C4-2B (cell line): ENCODE measurements at regions not wholly inside any gene's neighbourhood (a gene's known extent, or its start where the extent isn't known, plus 50 kb on each side); places are given as distances from the start of the nearest gene placed in this dataset.

Source experiments
- H3K27ac ChIP-seq: fragments of 450-650 bp; 2 replicates; pipeline ENCODE4 v1.5.1; 2017
- ZFX ChIP-seq: fragments of 450-650 bp; IDR thresholded peaks from 2 replicates; pipeline ENCODE4 v1.6.1; 2017
- TF ChIP-seq, protein P1 (sequence below): fragments of 450-650 bp; conservative IDR thresholded peaks from 2 replicates; pipeline ENCODE4 v1.5.1; 2017; ENCODE audit warnings: mild to moderate bottlenecking

DNA sequence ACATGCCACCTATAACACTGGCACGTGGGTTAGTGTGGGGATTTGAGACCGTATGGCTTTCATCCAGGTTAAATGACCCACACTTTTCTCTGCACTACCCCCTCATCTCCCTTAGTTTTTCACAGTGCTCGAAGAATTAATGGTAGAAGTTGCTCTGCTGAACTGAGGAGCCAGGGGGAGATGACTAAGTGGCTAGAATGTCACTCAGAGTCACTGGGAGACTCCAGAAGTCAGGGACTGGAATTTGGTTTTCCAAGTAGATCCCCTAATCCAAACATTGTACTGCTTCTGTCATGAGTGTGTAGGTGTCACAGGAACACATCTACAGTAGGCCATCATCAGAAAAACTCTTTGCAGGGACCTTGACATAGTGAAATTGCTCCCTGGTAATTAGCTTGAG is 181.0 kb upstream of the RASGRP1 start:
- TF ChIP-seq, protein P1, sequence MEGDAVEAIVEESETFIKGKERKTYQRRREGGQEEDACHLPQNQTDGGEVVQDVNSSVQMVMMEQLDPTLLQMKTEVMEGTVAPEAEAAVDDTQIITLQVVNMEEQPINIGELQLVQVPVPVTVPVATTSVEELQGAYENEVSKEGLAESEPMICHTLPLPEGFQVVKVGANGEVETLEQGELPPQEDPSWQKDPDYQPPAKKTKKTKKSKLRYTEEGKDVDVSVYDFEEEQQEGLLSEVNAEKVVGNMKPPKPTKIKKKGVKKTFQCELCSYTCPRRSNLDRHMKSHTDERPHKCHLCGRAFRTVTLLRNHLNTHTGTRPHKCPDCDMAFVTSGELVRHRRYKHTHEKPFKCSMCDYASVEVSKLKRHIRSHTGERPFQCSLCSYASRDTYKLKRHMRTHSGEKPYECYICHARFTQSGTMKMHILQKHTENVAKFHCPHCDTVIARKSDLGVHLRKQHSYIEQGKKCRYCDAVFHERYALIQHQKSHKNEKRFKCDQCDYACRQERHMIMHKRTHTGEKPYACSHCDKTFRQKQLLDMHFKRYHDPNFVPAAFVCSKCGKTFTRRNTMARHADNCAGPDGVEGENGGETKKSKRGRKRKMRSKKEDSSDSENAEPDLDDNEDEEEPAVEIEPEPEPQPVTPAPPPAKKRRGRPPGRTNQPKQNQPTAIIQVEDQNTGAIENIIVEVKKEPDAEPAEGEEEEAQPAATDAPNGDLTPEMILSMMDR, result no peak
- no peak for TF ChIP-seq ZFX
- H3K27ac ChIP-seq, result no peak overlapping the region

- H3K27ac ChIP-seq, result no peak overlapping the region
- TF ChIP-seq ZFX, result no peak
- TF ChIP-seq, protein P1, result no peak
Measured at GRCh38 chr15:38746211-38746610, 181.6 kb upstream of the RASGRP1 start.

GRCh38 chr15:38748710-38749109 is 184.1 kb upstream of the RASGRP1 start:
- TF ChIP-seq, protein P1, result no peak
- TF ChIP-seq ZFX, result no peak
- no peak overlapping the region for H3K27ac ChIP-seq

- no peak overlapping the region for H3K27ac ChIP-seq
- TF ChIP-seq, protein P1, result no peak
- no peak for TF ChIP-seq ZFX
Measured at GRCh38 chr15:38750786-38751185, 186.2 kb upstream of the RASGRP1 start.

GRCh38 chr15:38755718-38756117 is 191.1 kb upstream of the RASGRP1 start:
- H3K27ac ChIP-seq, result no peak overlapping the region
- TF ChIP-seq ZFX, result no peak
- TF ChIP-seq, protein P1, result no peak

- no peak for TF ChIP-seq ZFX
- TF ChIP-seq, protein P1, result no peak
- H3K27ac ChIP-seq, result no peak overlapping the region
Measured at GRCh38 chr15:38756441-38756840, 191.8 kb upstream of the RASGRP1 start.

DNA sequence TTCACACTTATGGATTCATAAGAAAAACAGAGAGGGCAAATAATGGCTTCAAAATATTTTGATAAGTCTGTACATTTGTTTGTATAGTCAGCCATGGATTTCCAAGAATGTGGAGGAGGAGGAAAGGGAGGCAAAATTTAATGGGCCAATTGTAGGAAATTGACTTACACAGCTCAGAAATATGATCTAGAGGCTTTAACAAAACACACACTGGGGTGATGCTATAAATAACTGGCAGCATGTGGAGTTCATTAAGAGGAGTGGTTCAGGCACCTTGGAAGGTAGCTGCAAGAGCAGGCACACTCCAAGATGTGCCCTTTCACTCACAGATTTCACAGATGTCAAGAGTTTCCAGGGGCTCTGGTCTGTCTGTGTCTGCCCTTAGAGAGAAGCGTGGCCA is 193.4 kb upstream of the RASGRP1 start:
- H3K27ac ChIP-seq, result no peak overlapping the region
- TF ChIP-seq, protein P1, result no peak
- no peak for TF ChIP-seq ZFX
